Hippocampal formation (tissue), 2 donors: ENCODE measurements at regions not wholly inside any gene's neighbourhood (a gene's known extent, or its start where the extent isn't known, plus 50 kb on each side); places are given as distances from the start of the nearest gene placed in this dataset.
A peak's percentile ranks its signal among the peaks of the same experiment; 100 is the strongest.
"Not testable (repeated sequence)": the region's sequence is repeated elsewhere in the genome, so short reads cannot be mapped to it uniquely, and the experiment has no call there.

Source experiments
- DNase-seq, 2 donors: peaks; one replicate each; lab custom pipeline; 2025; lab: John Stamatoyannopoulos, UW

DNA sequence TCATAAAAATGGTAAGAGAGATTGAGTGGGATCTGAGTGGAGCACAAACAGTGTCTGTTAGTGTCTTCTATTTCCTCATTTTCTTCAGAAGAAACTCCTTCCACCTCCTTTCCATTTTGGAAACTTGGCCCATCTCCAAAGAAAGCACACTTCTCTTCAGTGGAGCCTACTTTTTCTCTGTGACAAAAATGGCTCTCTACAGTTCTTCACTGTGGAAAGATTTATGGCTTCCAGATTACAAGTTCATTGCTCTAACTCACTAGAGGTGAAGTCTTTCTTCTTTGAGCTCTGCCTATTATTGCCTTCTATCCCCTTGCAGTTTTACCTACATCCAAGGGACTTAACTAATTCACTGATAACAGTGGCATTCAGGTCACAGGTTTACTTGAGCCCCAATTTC lies 325.8 kb downstream of the ANTXR2 start:
- DNase-seq = no peak

DNA sequence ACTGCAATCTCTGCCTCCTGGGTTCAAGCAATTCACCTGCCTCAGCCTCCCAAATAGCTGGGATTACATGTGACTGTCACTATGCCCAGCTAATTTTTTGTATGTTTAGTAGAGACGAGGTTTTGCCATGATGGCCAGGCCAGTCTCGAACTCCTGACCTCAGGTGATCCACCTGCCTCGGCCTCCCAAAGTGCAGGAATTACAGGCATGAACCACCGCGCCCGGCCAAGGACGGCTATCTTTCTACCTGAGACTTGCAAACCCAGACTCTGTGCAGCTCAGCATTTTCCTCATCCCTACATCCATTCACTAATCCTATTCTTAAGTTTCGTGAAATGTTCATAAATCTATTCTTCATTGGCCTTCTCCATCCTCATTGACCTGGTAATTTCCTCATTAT lies 330.0 kb downstream of the ANTXR2 start:
- no peak for DNase-seq

DNA sequence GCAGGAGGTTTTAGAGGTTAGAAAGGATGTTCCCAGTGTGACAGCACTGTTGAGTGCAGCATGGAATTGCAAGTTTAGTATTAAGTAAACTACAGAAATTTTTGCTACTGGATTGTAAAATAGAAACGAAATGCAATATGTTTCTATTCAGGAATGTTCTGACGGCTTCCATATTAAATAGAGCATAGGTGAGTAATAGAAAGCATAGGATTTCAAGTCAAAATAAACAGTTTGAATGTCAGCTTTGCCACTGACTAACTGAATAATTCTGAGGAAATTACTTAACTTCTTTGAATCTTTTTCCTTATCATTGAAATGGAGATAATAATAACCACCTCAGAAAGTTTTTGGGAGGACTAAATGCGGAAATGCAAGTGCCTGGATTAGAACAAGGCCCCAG lies 331.9 kb upstream of the GK2 start:
- DNase-seq = no peak

DNA sequence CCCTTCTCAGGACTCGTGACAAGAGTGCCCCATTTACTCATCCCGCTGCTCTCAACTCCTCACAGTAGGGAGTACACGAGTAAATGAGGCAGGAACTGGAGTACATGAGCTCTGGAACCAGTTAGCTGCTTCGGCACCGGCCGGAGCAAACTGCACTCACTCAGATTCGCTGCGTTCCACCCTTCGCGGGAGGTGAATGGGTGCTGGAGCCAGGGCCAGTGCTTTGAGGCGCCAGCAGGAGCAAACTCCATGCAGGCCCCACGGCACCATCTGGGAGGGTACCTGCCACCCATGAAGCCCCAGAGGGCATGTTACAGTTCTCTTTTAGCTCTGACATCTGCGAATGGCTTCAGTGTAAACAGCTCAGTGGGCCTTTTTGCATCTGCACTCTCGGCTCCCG lies 315.5 kb upstream of the GK2 start:
- no peak for DNase-seq

DNA sequence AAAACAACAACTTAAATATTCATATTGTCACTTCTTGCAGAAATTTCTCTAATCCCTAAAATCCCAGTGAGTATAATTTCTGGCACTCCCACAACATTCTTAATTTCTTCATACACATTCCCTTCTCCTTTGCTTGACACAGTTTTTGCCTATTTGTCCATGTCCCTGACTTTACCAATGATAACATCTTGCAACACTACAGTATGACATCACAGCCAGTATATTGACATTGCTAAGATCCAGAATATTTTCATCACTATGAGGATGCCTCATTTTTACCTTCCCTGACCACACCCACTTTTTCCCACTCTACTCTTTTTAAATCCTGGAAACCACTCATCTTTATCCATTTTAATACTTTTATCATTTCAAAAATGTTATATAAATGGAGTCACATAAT lies 292.3 kb upstream of the GK2 start:
- DNase-seq = no peak

DNA sequence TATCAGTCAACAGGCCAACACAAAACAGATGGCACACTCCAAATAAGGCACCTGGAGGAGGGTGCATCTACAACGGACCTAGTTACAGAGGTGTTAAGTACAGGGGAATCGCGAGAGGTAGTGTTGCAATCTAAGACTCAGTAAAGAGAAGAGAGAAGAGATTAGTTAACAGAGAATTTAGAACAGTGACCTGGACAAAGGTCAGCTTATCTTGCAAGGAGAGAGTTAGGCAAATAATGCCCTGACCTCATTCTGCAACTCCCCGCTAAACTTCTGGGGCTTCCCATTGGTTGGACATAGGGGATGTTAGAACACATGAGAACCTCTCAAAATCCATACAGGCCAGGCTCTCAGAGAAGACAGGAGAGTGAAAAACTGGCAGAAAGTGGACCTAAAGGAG lies 289.4 kb upstream of the GK2 start:
- no peak for DNase-seq

DNA sequence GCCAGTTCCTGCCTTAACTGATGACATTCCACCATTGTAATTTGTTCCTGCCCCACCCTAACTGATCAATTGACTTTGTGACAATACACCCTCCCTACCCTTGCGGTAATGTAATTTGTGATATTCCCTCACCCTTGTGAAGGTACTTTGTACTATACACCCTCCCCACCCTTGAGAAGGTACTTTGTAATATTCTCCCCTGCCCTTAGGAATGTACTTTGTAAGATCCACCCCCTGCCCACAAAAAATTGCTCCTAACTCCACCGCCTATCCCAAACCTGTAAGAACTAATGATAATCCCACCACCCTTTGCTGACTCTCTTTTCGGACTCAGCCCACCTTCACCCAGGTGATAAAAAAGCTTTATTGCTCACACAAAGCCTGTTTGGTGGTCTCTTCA lies 288.5 kb upstream of the GK2 start:
- DNase-seq = not testable (repeated sequence)

DNA sequence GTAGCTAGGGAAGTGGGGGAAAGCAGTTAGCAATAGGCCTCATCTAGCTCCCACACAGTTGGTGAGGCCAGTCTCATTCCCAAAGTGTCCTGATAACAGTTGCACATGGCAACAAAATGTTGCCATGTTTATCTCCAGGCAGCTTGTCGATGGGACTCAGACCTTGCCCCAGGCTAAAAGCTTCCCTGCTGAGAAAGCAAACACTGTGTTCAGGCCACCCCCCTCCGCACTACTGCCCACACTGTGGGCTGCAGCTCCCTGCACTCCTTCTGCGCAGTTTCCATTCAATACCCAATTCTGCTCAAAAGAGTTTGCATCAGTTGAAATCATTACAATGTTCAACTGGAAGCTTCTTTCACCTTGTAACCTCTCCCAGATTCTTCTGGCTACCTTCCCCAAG lies 287.8 kb upstream of the GK2 start:
- DNase-seq = no peak

DNA sequence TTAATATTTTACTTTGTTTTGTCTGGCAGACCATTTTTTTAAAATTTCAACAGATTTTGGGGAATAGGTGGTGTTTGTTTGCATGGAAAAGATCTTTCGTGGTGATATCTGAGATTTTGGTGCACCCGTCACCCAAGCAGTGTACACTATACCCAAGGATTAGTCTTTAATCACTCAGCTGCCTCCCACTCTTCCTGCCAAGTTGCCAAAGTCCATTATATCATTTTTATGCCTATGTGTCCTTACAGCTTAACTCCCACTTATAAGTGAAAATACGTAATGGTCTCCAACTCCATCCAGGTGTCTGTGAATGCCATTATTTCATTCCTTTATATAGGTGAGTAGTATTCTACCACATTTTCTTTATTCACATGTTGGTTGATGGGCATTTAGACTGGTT lies 281.7 kb upstream of the GK2 start:
- DNase-seq = no peak

DNA sequence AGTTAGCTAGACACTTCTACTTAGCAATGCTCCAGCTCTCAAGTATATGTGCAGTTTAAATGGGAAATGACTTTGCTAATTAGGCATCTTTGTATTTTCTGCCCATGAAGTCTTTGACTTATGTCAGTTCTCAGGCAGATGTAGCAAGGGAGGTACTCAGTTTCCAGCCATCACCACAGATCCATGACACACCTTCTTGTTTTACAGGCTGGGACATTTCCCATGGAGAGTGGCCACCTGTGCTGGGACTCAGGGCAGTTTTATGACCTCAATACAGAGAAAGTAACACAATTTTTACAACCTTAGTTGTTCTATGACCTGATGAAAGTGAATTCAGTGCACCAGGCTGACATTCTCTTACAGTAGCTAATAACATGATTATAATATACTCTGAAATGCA lies 280.7 kb upstream of the GK2 start:
- no peak for DNase-seq

DNA sequence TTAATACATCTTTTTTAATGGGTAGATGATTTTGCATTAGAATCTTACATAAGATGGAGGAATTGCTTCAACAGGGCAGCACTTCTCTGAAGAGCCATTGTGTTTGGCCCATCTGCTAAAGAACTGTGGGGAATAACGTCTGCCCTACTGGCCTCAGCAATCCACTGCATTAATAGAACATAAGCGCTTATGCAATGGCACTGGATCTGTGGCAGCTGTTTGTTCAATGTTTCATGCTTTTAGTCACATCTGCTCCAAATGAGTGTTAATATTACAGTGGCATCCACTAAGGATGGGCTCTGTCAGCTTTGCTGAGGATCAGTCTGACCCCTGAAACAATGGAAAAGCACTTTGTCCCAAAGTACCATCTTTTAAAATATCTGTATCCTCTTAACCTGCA lies 279.0 kb upstream of the GK2 start:
- no peak for DNase-seq

DNA sequence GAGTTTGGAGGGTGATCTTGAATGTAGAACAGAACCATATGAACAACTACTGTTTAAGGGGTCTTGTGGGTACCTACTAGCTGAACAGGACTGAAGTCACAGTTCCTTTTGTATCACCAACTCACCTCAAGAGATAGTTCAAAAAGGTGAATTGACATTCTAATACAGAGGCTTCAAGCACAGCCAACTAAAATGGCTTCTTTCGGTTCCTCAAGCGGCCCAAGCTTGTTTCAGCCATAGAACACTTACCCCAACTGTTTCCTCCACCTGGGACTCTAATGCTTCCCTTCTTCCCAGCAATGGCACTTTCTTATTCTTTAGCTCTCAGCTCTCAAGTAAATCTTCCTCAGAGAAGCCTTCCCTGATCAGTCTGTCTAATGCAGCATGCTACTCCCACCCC lies 277.5 kb upstream of the GK2 start:
- DNase-seq = no peak

DNA sequence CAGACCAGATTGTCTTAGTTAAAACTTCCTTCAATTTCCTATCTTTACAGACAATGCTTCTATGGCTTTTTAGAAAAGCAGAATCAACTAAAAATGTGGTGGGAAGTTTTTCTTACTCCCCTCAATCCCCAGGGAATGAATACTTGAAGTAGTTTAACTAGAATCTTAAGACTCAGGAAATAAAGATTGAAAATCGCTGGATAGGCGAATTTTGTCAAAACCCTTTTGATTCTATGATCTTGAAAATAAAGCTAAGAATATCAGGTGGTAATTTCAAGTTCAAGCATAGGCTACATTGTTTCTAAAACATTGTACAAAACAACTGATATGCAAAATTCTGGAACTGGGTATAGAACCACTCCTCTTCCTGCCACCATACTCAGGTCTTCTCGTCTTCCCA lies 276.5 kb upstream of the GK2 start:
- no peak for DNase-seq

DNA sequence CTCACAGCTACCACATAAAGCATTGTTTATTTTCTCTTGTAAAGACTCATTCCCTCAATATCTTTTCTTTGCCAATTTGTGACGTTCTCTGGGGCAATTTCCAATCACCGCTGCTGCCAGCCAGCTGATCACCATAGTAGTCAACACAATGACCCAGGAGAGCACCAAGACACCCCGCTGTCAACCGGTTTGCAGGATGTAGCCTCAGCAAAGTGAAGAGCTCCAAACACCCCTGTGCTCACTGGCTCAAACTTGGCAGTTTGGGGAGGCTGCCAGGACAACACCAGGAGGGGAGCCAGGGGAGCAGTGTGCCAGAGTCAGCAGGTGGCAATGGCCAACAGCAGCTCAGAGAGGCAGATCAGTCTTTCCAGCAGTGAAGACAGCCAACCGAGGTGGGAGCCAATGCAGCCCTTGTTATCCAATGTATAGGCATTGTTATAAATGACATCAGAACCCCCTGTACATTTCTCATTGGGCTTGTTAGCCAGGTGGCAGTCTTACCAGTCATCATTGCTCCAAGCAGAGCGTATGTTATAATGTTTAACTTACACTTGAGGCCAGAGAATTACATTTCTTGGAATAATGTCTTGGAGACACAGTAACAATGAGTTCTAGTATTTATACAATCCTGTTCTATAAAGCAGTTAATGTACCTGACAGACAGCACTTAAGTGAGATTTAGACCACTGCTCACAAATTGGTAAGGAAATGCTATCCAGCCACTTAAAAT lies 274.9 kb upstream of the GK2 start:
- peak; percentile 12 to 16 for DNase-seq

DNA sequence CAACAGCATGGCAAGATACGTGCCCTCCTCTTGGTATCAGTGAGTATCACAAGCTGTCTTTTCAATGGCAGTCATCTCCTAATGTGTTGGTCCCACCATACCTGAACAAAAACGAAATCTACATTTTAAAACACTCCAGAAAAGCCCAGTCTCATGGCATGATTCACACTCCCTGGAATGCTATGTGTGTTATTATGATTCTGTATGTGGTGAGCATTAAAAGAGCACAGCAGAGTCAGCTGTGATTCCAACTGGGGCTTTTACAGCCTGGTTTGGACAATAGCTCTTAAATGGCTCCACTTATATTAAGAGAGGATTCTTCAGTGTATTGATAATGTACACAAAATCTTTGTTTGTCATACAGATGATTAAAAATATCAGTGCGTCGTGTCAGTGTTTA lies 274.1 kb upstream of the GK2 start:
- no peak for DNase-seq

DNA sequence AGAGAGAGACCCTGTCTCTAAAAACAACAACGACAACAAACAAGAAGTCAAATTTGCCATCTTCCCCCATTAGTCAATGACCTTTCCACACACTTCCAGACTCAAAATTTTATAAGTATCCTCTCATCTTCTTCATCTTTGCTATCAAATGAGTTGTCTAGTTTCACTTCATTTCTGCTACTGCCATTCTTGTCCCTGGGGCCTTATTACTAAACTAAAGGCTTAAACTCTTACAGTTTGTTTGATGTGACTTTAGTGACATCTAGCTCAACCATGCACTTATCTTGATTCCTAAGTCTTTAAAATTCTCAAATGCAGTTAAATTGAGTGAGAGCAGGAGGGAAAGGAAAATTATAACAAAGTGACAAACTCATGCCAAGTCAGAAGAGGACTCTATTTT lies 271.8 kb upstream of the GK2 start:
- DNase-seq = no peak

DNA sequence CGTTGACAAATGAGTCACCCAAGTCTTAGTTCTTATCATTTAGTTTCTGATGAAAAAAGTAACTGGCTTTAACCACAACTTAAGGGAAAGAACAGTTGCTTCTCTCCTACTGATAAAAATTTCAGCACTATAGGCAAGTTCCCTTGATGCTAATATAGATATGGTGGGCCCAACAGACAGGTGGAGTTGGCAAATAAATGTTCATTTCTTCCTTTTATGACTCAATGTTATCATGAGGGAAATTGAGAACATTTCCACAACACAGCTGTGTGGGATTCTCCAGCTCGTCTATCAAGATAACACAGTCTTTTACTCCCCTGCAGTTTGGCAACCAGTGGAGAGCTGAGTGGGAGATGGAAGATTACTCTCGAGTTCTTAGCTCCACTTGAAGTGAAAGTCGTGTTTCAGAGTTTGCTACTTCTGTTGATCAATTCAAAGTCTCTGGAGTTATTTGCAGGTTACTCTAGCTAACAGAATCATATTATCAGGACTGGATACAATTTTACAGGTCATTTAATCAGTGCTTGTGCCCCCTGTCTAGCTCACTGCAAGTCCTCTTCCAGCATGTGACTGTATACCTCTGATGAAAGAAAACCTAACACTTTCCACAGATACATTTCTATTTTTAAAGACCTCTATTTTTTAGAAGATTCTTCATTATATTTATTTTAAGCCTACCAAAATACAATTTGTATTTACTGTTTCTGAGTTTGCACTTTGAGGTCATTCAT lies 270.6 kb upstream of the GK2 start:
- DNase-seq = peak in 1 of 2 donors; percentile 36

DNA sequence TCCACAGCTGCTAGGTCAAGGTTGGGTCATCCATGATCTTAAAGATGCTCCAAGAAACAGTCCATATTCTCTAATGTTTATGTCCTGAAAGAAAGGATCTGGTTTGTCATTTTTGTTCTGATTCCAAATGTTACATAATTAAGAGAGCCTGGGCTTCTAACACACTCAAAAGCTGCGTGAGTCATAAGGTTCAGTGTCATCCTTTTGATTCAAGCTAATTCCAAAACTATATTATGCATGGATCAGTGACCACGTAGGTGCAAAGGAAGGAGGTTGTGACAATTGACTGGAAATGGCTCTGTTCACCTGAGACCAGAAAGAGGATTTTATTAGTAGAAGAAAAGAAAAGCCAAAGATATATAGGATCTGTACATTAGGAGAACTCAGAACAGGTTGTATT lies 268.7 kb upstream of the GK2 start:
- no peak for DNase-seq

DNA sequence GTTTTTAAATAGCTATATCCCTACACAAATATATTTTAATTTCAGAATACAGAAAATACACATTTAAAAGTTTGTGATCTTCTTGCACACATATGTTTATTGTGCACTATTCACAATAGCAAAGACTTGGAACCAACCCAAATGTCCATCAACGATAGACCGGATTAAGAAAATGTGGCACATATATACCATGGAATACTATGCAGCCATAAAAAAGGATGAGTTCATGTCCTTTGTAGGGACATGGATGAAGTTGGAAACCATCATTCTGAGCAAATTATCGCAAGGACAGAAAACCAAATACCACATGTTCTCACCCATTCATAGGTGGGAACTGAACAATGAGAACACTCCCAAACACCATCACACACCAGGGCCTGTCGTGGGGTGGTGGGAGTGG lies 266.9 kb upstream of the GK2 start:
- not testable (repeated sequence) for DNase-seq

DNA sequence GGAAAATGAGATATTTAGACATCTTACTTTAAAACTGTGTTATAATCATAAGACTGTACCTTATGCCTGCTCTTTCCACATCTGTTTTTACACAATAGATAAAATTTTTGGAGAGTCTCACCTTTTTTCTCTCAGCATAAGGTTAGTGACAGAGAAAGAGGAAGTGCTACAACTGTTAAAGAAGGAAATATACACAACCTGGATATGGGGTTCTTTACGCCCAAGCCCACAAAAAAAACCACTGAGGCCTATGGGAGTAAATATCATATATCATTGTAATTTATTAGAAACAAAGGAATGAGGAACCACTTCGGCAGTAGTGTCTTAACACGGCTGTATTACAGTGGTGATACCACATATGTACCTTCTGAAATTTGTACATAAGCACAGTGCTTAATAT lies 265.9 kb upstream of the GK2 start:
- no peak for DNase-seq

DNA sequence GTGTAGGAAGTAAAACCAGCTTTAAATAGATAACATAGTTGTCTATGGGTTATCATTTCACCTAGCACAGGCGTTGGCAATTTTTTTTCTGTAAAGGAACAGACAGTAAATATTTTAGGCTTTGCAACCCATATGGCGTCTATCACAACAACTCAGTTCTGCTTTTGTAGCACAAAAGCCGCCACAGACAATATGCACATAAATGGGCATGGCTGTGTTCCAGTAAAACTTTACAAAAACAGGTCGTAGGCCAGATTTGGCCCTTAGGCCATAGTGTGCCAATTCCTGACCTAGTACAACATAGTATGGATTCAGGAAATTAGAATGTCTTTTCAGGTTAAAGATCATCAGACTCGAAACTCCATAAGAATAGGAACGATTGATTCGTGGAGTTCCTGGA lies 265.3 kb upstream of the GK2 start:
- DNase-seq = no peak

DNA sequence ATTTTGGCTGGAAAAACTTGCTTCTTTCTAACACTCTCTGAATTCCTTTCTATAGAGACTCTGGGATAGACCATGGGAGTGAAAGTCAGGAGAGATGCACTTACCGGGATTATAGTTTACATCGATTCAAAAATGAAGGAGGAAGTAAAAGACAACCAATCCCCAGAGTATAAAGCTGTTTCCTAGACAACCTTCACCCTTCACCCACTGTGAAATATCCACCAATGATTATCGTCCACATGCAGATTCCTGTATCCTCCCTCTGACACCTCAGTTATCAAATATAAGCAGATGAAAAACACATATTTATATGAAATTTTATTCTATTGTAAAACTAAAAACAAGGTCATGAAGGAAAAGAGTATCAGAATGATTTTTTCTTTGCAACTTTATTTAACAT lies 258.8 kb upstream of the GK2 start:
- no peak for DNase-seq

DNA sequence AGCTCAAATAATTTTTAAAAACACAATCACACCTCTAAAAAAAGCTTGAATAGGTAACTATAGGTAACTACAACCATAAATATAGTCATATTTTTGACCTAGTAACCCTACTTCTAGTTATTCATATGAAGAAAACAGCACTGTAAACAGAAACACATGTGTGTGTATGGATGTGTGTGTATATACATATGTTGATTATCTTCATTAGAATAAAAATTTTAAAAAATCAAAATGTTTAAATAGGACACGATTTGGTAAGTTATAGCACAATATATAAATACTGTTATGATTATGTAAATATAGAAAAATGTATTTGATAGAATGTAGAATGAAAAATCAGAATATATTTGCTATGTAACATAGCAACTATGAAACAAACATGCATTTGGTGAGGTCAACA lies 258.1 kb upstream of the GK2 start:
- DNase-seq = no peak

DNA sequence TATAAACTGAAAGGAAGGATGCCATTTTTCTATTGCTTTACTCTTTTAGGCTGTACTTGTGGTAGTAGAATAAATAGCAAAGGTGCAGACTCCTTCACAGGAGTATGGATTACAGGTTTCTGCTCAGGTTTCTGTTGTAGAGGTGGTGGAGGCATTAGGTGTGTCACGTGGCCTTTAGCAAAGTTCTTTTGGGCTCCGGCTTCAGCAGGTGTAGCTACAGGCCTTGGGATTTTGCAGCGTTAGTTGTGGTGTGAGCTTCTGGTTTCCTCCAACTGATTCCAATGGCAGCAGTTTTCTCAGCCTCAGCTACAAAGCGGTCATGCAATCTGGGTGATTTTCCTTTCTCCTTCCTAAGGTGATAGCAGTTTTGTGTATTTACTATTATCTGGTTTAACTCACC lies 255.8 kb upstream of the GK2 start:
- DNase-seq = no peak
